HepG2 (cell line): ENCODE measurements at regions not wholly inside any gene's neighbourhood (a gene's known extent, or its start where the extent isn't known, plus 50 kb on each side); places are given as distances from the start of the nearest gene placed in this dataset.

Source experiments
- ATAC-seq: fragments of 200-7000 bp; cut with Tn5 transposase; 3 replicates; pipeline ENCODE4 v1.9.1; 2020; ENCODE audit warnings: mild to moderate bottlenecking, moderate library complexity
- BruUV-seq: library from RNA; stranded (reverse); fragments of 400-500 nt; replicated peaks from 2 replicates; lab custom pipeline; 2021; lab: Mats Ljungman, UMichigan
- CTCF ChIA-PET: fragments of 300-600 bp; formaldehyde crosslinking; extraction: SDS; loops from one replicate; lab custom pipeline; 2021; ENCODE audit warnings: low total read pairs, inconsistent platforms, low intra/inter-chr PET ratio; lab: Yijun Ruan, JAX
- POLR2A ChIA-PET: fragments of 350-600 bp; sonication (Branson Sonifier 250); formaldehyde crosslinking; loops from one replicate; lab custom pipeline; 2020; ENCODE audit warnings: antibody characterized with exemption, inconsistent platforms; lab: Yijun Ruan, JAX
- DNase-seq: peaks from one replicate; pipeline ENCODE4 v3.0.0-alpha.2; 2015; ENCODE audit warnings: low spot score
- FAIRE-seq: peaks from 3 replicates; lab custom pipeline; 2011; peaks lifted over from hg19 to GRCh38; lab: Jason Lieb, UNC
- H2AFZ ChIP-seq: one replicate; pipeline ENCODE4 v1.6.1; 2011; ENCODE audit warnings: low read length, inconsistent platforms
- H3K27ac ChIP-seq: fragments of 300-600 bp; 3 replicates; pipeline ENCODE4 v1.8.0; 2011; ENCODE audit warnings: mixed run types, mild to moderate bottlenecking, mixed read lengths, low read length, inconsistent platforms; ENCODE audit not compliant: insufficient read depth; ENCODE audit errors: extremely low read length
- H3K27me3 ChIP-seq, 2 experiments: fragments of 200-600 bp in 1 of 2; 2 replicates in 1 of 2; 3 replicates in 1 of 2; pipeline versions ENCODE4 v1.6.0 to v1.8.0; 2011; ENCODE audit warnings: low read length in 2 of 2, mild to moderate bottlenecking in 2 of 2, moderate library complexity in 2 of 2, inconsistent platforms in 1 of 2; ENCODE audit not compliant: insufficient read depth in 2 of 2, control insufficient read depth in 1 of 2
- H3K36me3 ChIP-seq, 2 experiments: fragments of 200-600 bp in 1 of 2; replicated peaks in 1 of 2; 2 replicates in 1 of 2; 3 replicates in 1 of 2; pipeline versions ENCODE4 v1.5.1 to v1.8.0; 2011; ENCODE audit warnings: low read length in 2 of 2, inconsistent platforms in 1 of 2; ENCODE audit not compliant: insufficient read depth in 2 of 2, control insufficient read depth in 1 of 2
- H3K4me1 ChIP-seq: 2 replicates; pipeline ENCODE4 v1.5.1; 2012; ENCODE audit warnings: low read length, inconsistent platforms; ENCODE audit not compliant: insufficient read depth
- H3K4me2 ChIP-seq: 2 replicates; pipeline ENCODE4 v1.6.0; 2011; ENCODE audit warnings: low read depth, low read length, inconsistent platforms
- H3K4me3 ChIP-seq, 3 experiments: fragments of 200-600 bp in 1 of 3; sonication (generic), shearing (Covaris generic) in 1 of 3; replicated peaks in 1 of 3; 2 replicates each; pipeline ENCODE4 v1.5.1; 2011 to 2016; ENCODE audit warnings: low read length in 3 of 3, inconsistent platforms in 2 of 3, low read depth in 2 of 3, mild to moderate bottlenecking in 2 of 3, control low read depth in 1 of 3, mixed read lengths in 1 of 3; ENCODE audit not compliant: insufficient read depth in 1 of 3
- H3K79me2 ChIP-seq: one replicate; pipeline ENCODE4 v1.6.1; 2011; ENCODE audit warnings: low read length, inconsistent platforms; ENCODE audit not compliant: insufficient read depth
- H3K9ac ChIP-seq: 2 replicates; pipeline ENCODE4 v1.6.0; 2011; ENCODE audit warnings: mild to moderate bottlenecking, low read depth, low read length, inconsistent platforms; ENCODE audit not compliant: insufficient read depth
- H3K9me3 ChIP-seq: 2 replicates; pipeline ENCODE4 v1.5.1; 2012; ENCODE audit warnings: mild to moderate bottlenecking, low read length
- H4K20me1 ChIP-seq: 2 replicates; pipeline ENCODE4 v1.6.0; 2011; ENCODE audit warnings: inconsistent platforms, mild to moderate bottlenecking, low read length, moderate library complexity; ENCODE audit not compliant: insufficient read depth
- ARHGAP35 ChIP-seq: sonication (generic); formaldehyde crosslinking; IDR thresholded peaks from 2 replicates; pipeline ENCODE4 v1.9.0; 2022; ENCODE audit warnings: mild to moderate bottlenecking, inconsistent platforms, moderate library complexity, missing genetic modification reagents, borderline replicate concordance
- ATRX ChIP-seq: sonication (generic); formaldehyde crosslinking; IDR thresholded peaks from 2 replicates; pipeline ENCODE4 v1.4.0; 2020; ENCODE audit warnings: missing genetic modification reagents, borderline replicate concordance
- CHD4 ChIP-seq: fragments of 200-600 bp; sonication (generic); IDR thresholded peaks from 2 replicates; pipeline ENCODE4 v1.7.0; 2017; ENCODE audit warnings: mild to moderate bottlenecking, low read length, borderline replicate concordance
- HES4 ChIP-seq: sonication (generic); formaldehyde crosslinking; IDR thresholded peaks from 2 replicates; pipeline ENCODE4 v1.9.0; 2021; ENCODE audit warnings: mild to moderate bottlenecking, missing genetic modification reagents, borderline replicate concordance
- KLF12 ChIP-seq: sonication (generic); formaldehyde crosslinking; IDR thresholded peaks from 2 replicates; pipeline ENCODE4 v1.4.0; 2020; ENCODE audit warnings: missing genetic modification reagents, borderline replicate concordance
- MAFK ChIP-seq, 2 experiments: IDR thresholded peaks in 1 of 2; conservative IDR thresholded peaks in 1 of 2; 2 replicates each; pipeline ENCODE4 v1.6.1; 2011; ENCODE audit warnings: improper control_type of control experiment in 2 of 2, low read length in 2 of 2
- NCOA5 ChIP-seq: sonication (generic); formaldehyde crosslinking; IDR thresholded peaks from 2 replicates; pipeline ENCODE4 v1.4.0; 2020; ENCODE audit warnings: missing genetic modification reagents
- NFATC3 ChIP-seq: sonication (generic); formaldehyde crosslinking; IDR thresholded peaks from 2 replicates; pipeline ENCODE4 v1.5.1; 2020; ENCODE audit warnings: mild to moderate bottlenecking, missing genetic modification reagents
- NR3C1 ChIP-seq: sonication (generic); formaldehyde crosslinking; IDR thresholded peaks from 2 replicates; pipeline ENCODE4 v1.4.0; 2020; ENCODE audit warnings: missing genetic modification reagents
- PHF20 ChIP-seq: sonication (generic); formaldehyde crosslinking; IDR thresholded peaks from 2 replicates; pipeline ENCODE4 v1.5.0; 2020; ENCODE audit warnings: mild to moderate bottlenecking, missing genetic modification reagents
- PRDM15 ChIP-seq: sonication (generic); formaldehyde crosslinking; IDR thresholded peaks from 2 replicates; pipeline ENCODE4 v1.4.0; 2020; ENCODE audit warnings: missing genetic modification reagents
- PTBP1 ChIP-seq: fragments of 200-400 bp; formaldehyde crosslinking; IDR thresholded peaks from 2 replicates; pipeline ENCODE4 v1.6.1; 2018; ENCODE audit warnings: low read length, low read depth; ENCODE audit not compliant: poor library complexity, severe bottlenecking
- REXO4 ChIP-seq: sonication (generic); formaldehyde crosslinking; IDR thresholded peaks from 2 replicates; pipeline ENCODE4 v1.8.0; 2022; ENCODE audit warnings: missing genetic modification reagents, mild to moderate bottlenecking, borderline replicate concordance
- SETDB1 ChIP-seq: sonication (generic); formaldehyde crosslinking; IDR thresholded peaks from 2 replicates; pipeline ENCODE4 v1.5.1; 2020; ENCODE audit warnings: missing genetic modification reagents, mild to moderate bottlenecking, borderline replicate concordance
- THAP11 ChIP-seq: IDR thresholded peaks from 2 replicates; pipeline ENCODE4 v1.6.1; 2016; ENCODE audit warnings: missing biosample characterization, missing genetic modification reagents
- ZFP36 ChIP-seq: fragments of 150-350 bp; IDR thresholded peaks from 2 replicates; pipeline ENCODE4 v1.6.1; 2018; ENCODE audit warnings: borderline replicate concordance, low read length, low read depth; ENCODE audit not compliant: partially characterized antibody
- ZFP91 ChIP-seq: sonication (generic); formaldehyde crosslinking; IDR thresholded peaks from 2 replicates; pipeline ENCODE4 v1.9.0; 2022; ENCODE audit warnings: missing genetic modification reagents, mild to moderate bottlenecking, borderline replicate concordance
- ZNF354B ChIP-seq: sonication (generic); formaldehyde crosslinking; IDR thresholded peaks from 2 replicates; pipeline ENCODE4 v1.8.0; 2022; ENCODE audit warnings: mild to moderate bottlenecking, missing genetic modification reagents
- ZSCAN20 ChIP-seq: sonication (generic); formaldehyde crosslinking; IDR thresholded peaks from 2 replicates; pipeline ENCODE4 v1.4.0; 2020; ENCODE audit warnings: missing genetic modification reagents, mild to moderate bottlenecking, borderline replicate concordance
- WGBS: methylation state at CpG from one replicate; pipeline ENCODE4 v1.1.6; 2017; ENCODE audit warnings: low lambda C conversion rate; 5-methylcytosine and 5-hydroxymethylcytosine counted together
- in situ Hi-C: cut with HindIII; loops from 2 replicates; pipeline ENCODE4 v1.10.0; 2017; ENCODE audit warnings: low pct_unique_long_range_greater_than_20kb; ENCODE audit not compliant: extremely low pct_ligation_motif_present
- intact Hi-C: fragments of 100-400 bp; cut with micrococcal nuclease; formaldehyde crosslinking; loops from one replicate; pipeline ENCODE4 v1.10.0; 2022; ENCODE audit not compliant: unreplicated experiment
- TF ChIP-seq, protein P1 (sequence below): sonication (generic); formaldehyde crosslinking; IDR thresholded peaks from 2 replicates; pipeline ENCODE4 v1.4.0; 2020; ENCODE audit warnings: mild to moderate bottlenecking, low read depth, missing genetic modification reagents

GRCh38 chr7:46344533-46344932 lies 423.5 kb upstream of the IGFBP3 start:
- no peaks in the 10 kb centered on the region for H3K36me3 ChIP-seq
- H3K9ac ChIP-seq: no peak overlapping the region
- H3K79me2 ChIP-seq: no peaks in the 10 kb centered on the region
- intact Hi-C loops (no loop called here), in situ Hi-C loops (no loop called here)
- POLR2A ChIA-PET: no interaction called here
- H4K20me1 ChIP-seq: no peaks in the 10 kb centered on the region
- H3K4me2 ChIP-seq: no peak overlapping the region
- BruUV-seq: no TSS peak
- H3K4me3 ChIP-seq: no peak overlapping the region
- H3K27ac ChIP-seq: no peak overlapping the region
- no peaks in the 10 kb centered on the region for H3K27me3 ChIP-seq
- CTCF ChIA-PET: no interaction called here
- DNase-seq (no peak), FAIRE-seq (no peak), ATAC-seq (no peak)
- H3K4me1 ChIP-seq: no peaks in the 10 kb centered on the region
- TF ChIP-seq PTBP1: no peak
- TF ChIP-seq ZFP91 (CRISPR knock-in tag): no peak
- no peak for TF ChIP-seq PRDM15 (CRISPR knock-in tag)
- no peak for TF ChIP-seq MAFK (conservative IDR thresholded peaks at IDR 0.05 in 1 of 2, IDR thresholded peaks at IDR 0.05 in 1 of 2; ENCODE audit: low read length in 2 of 2)
- TF ChIP-seq NCOA5 (CRISPR knock-in tag): no peak
- no peak for TF ChIP-seq KLF12 (CRISPR knock-in tag)
- TF ChIP-seq ZSCAN20: no peak
- no peak for TF ChIP-seq ZFP36
- no peak for TF ChIP-seq REXO4 (CRISPR knock-in tag)
- TF ChIP-seq NFATC3 (CRISPR knock-in tag): no peak
- no peak for TF ChIP-seq THAP11 (CRISPR knock-in tag)
- TF ChIP-seq CHD4: no peak
- no peak for TF ChIP-seq PHF20 (CRISPR knock-in tag)
- TF ChIP-seq HES4 (CRISPR knock-in tag): no peak
- no peak for TF ChIP-seq NR3C1 (CRISPR knock-in tag)
- no peak for TF ChIP-seq SETDB1 (CRISPR knock-in tag)
- no peak for TF ChIP-seq ZNF354B (CRISPR knock-in tag)
- TF ChIP-seq ARHGAP35 (CRISPR knock-in tag): no peak
- TF ChIP-seq ATRX (CRISPR knock-in tag): no peak
- TF ChIP-seq, protein P1, sequence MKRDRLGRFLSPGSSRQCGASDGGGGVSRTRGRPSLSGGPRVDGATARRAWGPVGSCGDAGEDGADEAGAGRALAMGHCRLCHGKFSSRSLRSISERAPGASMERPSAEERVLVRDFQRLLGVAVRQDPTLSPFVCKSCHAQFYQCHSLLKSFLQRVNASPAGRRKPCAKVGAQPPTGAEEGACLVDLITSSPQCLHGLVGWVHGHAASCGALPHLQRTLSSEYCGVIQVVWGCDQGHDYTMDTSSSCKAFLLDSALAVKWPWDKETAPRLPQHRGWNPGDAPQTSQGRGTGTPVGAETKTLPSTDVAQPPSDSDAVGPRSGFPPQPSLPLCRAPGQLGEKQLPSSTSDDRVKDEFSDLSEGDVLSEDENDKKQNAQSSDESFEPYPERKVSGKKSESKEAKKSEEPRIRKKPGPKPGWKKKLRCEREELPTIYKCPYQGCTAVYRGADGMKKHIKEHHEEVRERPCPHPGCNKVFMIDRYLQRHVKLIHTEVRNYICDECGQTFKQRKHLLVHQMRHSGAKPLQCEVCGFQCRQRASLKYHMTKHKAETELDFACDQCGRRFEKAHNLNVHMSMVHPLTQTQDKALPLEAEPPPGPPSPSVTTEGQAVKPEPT (CRISPR knock-in tag): no peak
- H3K9me3 ChIP-seq: no peaks in the 10 kb centered on the region
- WGBS: 14% methylated on average over 4 of the region's 4 CpGs
- H2AFZ ChIP-seq: no peak overlapping the region
